ENCODE measurements at regions not wholly inside any gene's neighbourhood (a gene's known extent, or its start where the extent isn't known, plus 50 kb on each side); places are given as distances from the start of the nearest gene placed in this dataset.

- TF ChIP-seq CTCF (conservative IDR thresholded peaks at IDR 0.05 in 1 of 2, IDR thresholded peaks at IDR 0.05 in 1 of 2; ENCODE audit: low read depth in 1 of 2, low read length in 2 of 2) (no peak), EZH2 (IDR thresholded peaks at IDR 0.05; ENCODE audit: low read length, missing control alignments) (no peak)
Measured at GRCh38 chr16:72262711-72263110, 90.8 kb upstream of the PMFBP1 start.

Data from fibroblast of lung (primary cell).